GM12872 (cell line): ENCODE measurements at regions not wholly inside any gene's neighbourhood (a gene's known extent, or its start where the extent isn't known, plus 50 kb on each side); places are given as distances from the start of the nearest gene placed in this dataset.

Experiments used
- CTCF ChIP-seq: IDR thresholded peaks from 3 replicates; pipeline ENCODE4 v1.5.1; 2011; ENCODE audit warnings: low read depth, mild to moderate bottlenecking, low read length, moderate library complexity; ENCODE audit not compliant: insufficient read depth

GRCh38 chr7:46486256-46487206, 565.5 kb upstream of the IGFBP3 start:
- TF ChIP-seq CTCF: no peak

GRCh38 chr7:46485481-46486065, 564.5 kb upstream of the IGFBP3 start:
- no peak for TF ChIP-seq CTCF

- no peak for TF ChIP-seq CTCF
Measured at GRCh38 chr7:46484906-46485305, 563.8 kb upstream of the IGFBP3 start.

GRCh38 chr7:46480619-46481018, 559.5 kb upstream of the IGFBP3 start:
- TF ChIP-seq CTCF: no peak

GRCh38 chr7:46479680-46480079, 558.6 kb upstream of the IGFBP3 start:
- no peak for TF ChIP-seq CTCF

GRCh38 chr7:46478046-46478445, 557.0 kb upstream of the IGFBP3 start:
- no peak for TF ChIP-seq CTCF

- no peak for TF ChIP-seq CTCF
Measured at GRCh38 chr7:46468753-46469356, 547.8 kb upstream of the IGFBP3 start.
